Pancreas (tissue), 10 donors: ENCODE measurements at regions not wholly inside any gene's neighbourhood (a gene's known extent, or its start where the extent isn't known, plus 50 kb on each side); places are given as distances from the start of the nearest gene placed in this dataset.

Experiments
- ATAC-seq, 4 donors: fragments of 200-7000 bp; cut with Tn5 transposase; one replicate each; pipeline versions ENCODE4 v1.8.0 to v1.9.1; 2020; ENCODE audit warnings: mild to moderate bottlenecking in 4 of 4, moderate library complexity in 4 of 4
- DNase-seq, 6 donors: peaks; one replicate each; pipeline ENCODE4 v3.0.0-alpha.2; 2020
- FAIRE-seq: peaks from 2 replicates; lab custom pipeline; 2012; peaks lifted over from hg19 to GRCh38; lab: Jason Lieb, UNC
- H3K27ac ChIP-seq, 4 donors: fragments of 200-600 bp; sonication (generic); 1 replicate in 3 of 4; 2 replicates in 1 of 4; pipeline versions ENCODE4 v1.5.0 to v1.8.0; 2020
- H3K27me3 ChIP-seq, 4 donors: fragments of 200-600 bp; one replicate each; pipeline ENCODE4 v1.8.0; 2021
- H3K36me3 ChIP-seq, 3 donors: fragments of 200-600 bp; sonication (generic) in 1 of 3; one replicate each; pipeline versions ENCODE4 v1.5.0 to v1.8.0; 2020 to 2021
- H3K4me1 ChIP-seq, 3 donors: fragments of 200-600 bp; one replicate each; pipeline ENCODE4 v1.8.0; 2021
- H3K4me3 ChIP-seq, 4 donors: fragments of 200-600 bp; sonication (generic) in 2 of 4; one replicate each; pipeline versions ENCODE4 v1.5.0 to v1.8.0; 2020 to 2021
- H3K9me3 ChIP-seq, 4 donors: fragments of 200-600 bp; one replicate each; pipeline ENCODE4 v1.8.0; 2021
- WGBS, 2 donors: extraction: QIAGEN DNeasy Blood & Tissue Kit; methylation state at CpG; one replicate each; pipeline ENCODE4 v1.1.7; 2013; 5-methylcytosine and 5-hydroxymethylcytosine counted together
- intact Hi-C, 3 donors: fragments of 100-400 bp; cut with DNase I; formaldehyde crosslinking; loops; one replicate each; pipeline versions ENCODE4 v1.11.1 to v1.14.2; 2022
- TF ChIP-seq, protein P1 (sequence below), 4 donors: fragments of 200-600 bp; sonication (generic) in 3 of 4; IDR thresholded peaks; one replicate each; pipeline versions ENCODE4 v1.5.0 to v1.8.0; 2021; ENCODE audit warnings: antibody characterized with exemption in 4 of 4
- donor health status: healthy with polysubstance abuse.
- donor health status: DM: no; HTN: no; CAD: no; lungs with moderate emphysema.
- donor health status: DM: no; HTN: no; CAD: no.
- donor health status: control.
- donor health status: control.
- donor health status: Bipolar disorder and iron deficiency.
- donor health status: DM: yes; HTN: yes; CAD: no.
- donor health status: DM: no; HTN: no; CAD: no.
- donor health status: DM: no; HTN: no; CAD: no.
- donor health status: DM: yes; HTN: yes; CAD: no.

DNA sequence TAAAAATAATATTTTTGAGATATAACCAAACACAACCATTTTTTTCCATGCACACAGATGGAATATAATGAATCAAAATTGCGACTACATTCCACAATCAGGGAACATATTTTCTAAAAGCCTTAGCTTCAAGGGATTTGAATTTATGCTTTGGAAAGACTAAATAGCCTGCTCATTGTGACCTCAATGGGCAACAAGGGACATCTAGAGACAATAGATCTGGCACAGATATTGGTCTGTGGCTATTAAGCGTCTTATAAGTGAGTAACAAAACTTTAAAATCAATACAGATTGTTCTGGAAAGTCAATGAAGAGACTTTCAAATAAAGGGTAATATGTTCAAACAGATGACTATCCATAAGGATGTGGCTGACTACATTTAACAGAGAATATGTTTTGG, 660.6 kb upstream of the ADGRL4 start:
- ATAC-seq: no peak
- Histone ChIP-seq H3K4me1 (no peaks in the 10 kb centered on the region), H3K4me3 (no peak overlapping the region), H3K27me3 (no peaks in the 10 kb centered on the region), H3K36me3 (no peaks in the 10 kb centered on the region), H3K9me3 (no peaks in the 10 kb centered on the region), H3K27ac (no peak overlapping the region)
- 87 to 92% methylated on average over 2 of the region's 2 CpGs for WGBS, 2 donors
- TF ChIP-seq, protein P1, sequence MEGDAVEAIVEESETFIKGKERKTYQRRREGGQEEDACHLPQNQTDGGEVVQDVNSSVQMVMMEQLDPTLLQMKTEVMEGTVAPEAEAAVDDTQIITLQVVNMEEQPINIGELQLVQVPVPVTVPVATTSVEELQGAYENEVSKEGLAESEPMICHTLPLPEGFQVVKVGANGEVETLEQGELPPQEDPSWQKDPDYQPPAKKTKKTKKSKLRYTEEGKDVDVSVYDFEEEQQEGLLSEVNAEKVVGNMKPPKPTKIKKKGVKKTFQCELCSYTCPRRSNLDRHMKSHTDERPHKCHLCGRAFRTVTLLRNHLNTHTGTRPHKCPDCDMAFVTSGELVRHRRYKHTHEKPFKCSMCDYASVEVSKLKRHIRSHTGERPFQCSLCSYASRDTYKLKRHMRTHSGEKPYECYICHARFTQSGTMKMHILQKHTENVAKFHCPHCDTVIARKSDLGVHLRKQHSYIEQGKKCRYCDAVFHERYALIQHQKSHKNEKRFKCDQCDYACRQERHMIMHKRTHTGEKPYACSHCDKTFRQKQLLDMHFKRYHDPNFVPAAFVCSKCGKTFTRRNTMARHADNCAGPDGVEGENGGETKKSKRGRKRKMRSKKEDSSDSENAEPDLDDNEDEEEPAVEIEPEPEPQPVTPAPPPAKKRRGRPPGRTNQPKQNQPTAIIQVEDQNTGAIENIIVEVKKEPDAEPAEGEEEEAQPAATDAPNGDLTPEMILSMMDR (IDR thresholded peaks at IDR 0.05): no peak
- no peak for FAIRE-seq
- intact Hi-C loops: no loop called here
- no peak for DNase-seq

- 43 to 45% methylated on average over 2 of the region's 2 CpGs for WGBS, 2 donors
- Histone ChIP-seq H3K9me3 (no peaks in the 10 kb centered on the region), H3K4me3 (no peak overlapping the region), H3K4me1 (no peaks in the 10 kb centered on the region), H3K27me3 (no peaks in the 10 kb centered on the region), H3K36me3 (no peaks in the 10 kb centered on the region), H3K27ac (no peak overlapping the region)
- no peak for DNase-seq
- intact Hi-C loops: no loop called here
- ATAC-seq: no peak
- no peak for FAIRE-seq
- TF ChIP-seq, protein P1 (IDR thresholded peaks at IDR 0.05): no peak
These were observed 657.4 kb upstream of the ADGRL4 start for GRCh38 chr1:79663916-79664315.

DNA sequence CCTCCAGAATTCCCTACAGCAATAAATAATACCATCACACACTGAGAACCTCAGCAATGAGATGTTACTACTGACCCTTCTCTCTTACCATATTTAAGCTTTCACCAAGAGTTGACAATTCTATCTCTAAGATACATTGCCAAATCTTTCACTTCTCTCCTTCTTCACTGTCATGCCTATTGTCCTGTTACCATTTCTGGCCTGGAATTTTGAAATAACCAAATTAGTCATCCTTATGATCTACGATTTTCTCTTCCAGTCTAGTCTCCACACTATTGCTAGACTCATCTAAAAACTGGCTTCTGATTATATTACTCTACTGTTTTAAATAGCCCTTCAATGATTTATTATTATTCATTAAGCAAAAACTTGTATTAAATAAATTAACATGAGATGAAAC, 656.1 kb upstream of the ADGRL4 start:
- Histone ChIP-seq H3K27me3 (no peaks in the 10 kb centered on the region), H3K4me1 (peaks cover 0 to 2% (median 0%) of the 10 kb centered on the region in 3 donors), H3K27ac (no peak overlapping the region), H3K36me3 (no peaks in the 10 kb centered on the region), H3K9me3 (no peaks in the 10 kb centered on the region), H3K4me3 (no peak overlapping the region)
- FAIRE-seq (no peak), ATAC-seq (no peak), DNase-seq (no peak)
- TF ChIP-seq, protein P1 (IDR thresholded peaks at IDR 0.05): no peak
- 70 to 87% methylated on average over 1 of the region's 1 CpG for WGBS, 2 donors
- intact Hi-C loops: no loop called here

GRCh38 chr1:79660129-79660528, 653.6 kb upstream of the ADGRL4 start:
- 85 to 88% methylated on average over 2 of the region's 2 CpGs for WGBS, 2 donors
- Histone ChIP-seq H3K36me3 (no peaks in the 10 kb centered on the region), H3K27me3 (no peaks in the 10 kb centered on the region), H3K9me3 (no peaks in the 10 kb centered on the region), H3K4me1 (peaks cover 0 to 5% (median 0%) of the 10 kb centered on the region in 3 donors), H3K27ac (no peak overlapping the region), H3K4me3 (no peak overlapping the region)
- DNase-seq: no peak
- intact Hi-C loops: no loop called here
- TF ChIP-seq, protein P1 (IDR thresholded peaks at IDR 0.05): no peak
- ATAC-seq: no peak
- no peak for FAIRE-seq

DNA sequence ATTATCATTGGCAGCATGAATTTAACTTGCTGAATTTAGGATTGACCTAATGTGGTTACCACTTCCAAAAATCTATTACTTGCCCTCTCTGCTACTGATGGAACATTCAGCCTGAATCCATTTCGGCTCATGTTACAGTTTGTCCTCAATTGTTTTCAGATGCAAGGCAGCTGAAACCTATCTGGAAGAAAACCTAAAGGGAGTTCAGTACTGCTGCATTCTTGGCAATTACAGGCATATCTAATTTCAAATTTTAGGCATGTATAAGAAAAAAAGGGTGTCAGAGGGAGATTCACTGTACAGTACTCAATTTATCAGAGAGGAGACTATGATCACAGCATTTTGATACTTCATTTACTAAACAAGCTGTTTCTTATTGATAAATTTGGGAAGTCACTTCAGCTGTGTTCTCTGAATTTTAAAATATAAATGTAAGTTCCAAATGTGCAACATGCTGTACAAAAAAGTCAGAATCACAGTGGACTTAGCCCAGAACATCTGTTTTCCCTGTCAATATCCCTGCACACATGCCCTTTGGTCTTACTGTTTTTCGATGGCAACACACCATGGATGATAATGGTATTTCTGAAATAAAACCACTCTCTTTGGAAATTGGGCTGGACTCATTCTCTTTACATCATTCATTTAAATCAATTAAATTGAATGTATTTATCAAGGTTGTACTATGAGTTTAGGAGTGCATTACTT, 651.6 kb upstream of the ADGRL4 start:
- H3K4me1 ChIP-seq: peaks cover 0 to 5% (median 0%) of the 10 kb centered on the region in 3 donors
- intact Hi-C loops: no loop called here
- no peaks in the 10 kb centered on the region for H3K27me3 ChIP-seq
- no peak for DNase-seq
- TF ChIP-seq, protein P1 (IDR thresholded peaks at IDR 0.05): no peak
- no peak overlapping the region for H3K4me3 ChIP-seq
- 50 to 57% methylated on average over 2 of the region's 2 CpGs for WGBS, 2 donors
- ATAC-seq: no peak
- H3K27ac ChIP-seq: no peak overlapping the region
- FAIRE-seq: no peak
- no peaks in the 10 kb centered on the region for H3K9me3 ChIP-seq
- H3K36me3 ChIP-seq: no peaks in the 10 kb centered on the region
